Glutamatergic neuron (in vitro differentiated cells): ENCODE measurements at regions not wholly inside any gene's neighbourhood (a gene's known extent, or its start where the extent isn't known, plus 50 kb on each side); places are given as distances from the start of the nearest gene placed in this dataset.

Experiments used
- DNase-seq: peaks from one replicate; pipeline ENCODE4 v3.0.0; 2022
- H3K27ac Mint-ChIP-seq: one replicate; pipeline ENCODE4 v1.8.0; 2020; ENCODE audit warnings: mild to moderate bottlenecking, mixed read lengths, inconsistent platforms; ENCODE audit not compliant: unreplicated experiment
- H3K27me3 Mint-ChIP-seq: one replicate; pipeline ENCODE4 v1.8.0; 2020; ENCODE audit warnings: mild to moderate bottlenecking, moderate library complexity, mixed read lengths, inconsistent platforms; ENCODE audit not compliant: unreplicated experiment
- H3K36me3 Mint-ChIP-seq: one replicate; pipeline ENCODE4 v1.8.0; 2020; ENCODE audit warnings: mild to moderate bottlenecking, mixed read lengths, inconsistent platforms; ENCODE audit not compliant: unreplicated experiment
- H3K4me1 Mint-ChIP-seq: one replicate; pipeline ENCODE4 v1.8.0; 2020; ENCODE audit warnings: mild to moderate bottlenecking, low read depth, mixed read lengths, inconsistent platforms; ENCODE audit not compliant: unreplicated experiment
- H3K4me3 Mint-ChIP-seq: one replicate; pipeline ENCODE4 v1.8.0; 2020; ENCODE audit warnings: mild to moderate bottlenecking, mixed read lengths, inconsistent platforms; ENCODE audit not compliant: unreplicated experiment
- H3K9me3 Mint-ChIP-seq: one replicate; pipeline ENCODE4 v1.8.0; 2020; ENCODE audit warnings: mild to moderate bottlenecking, moderate library complexity, mixed read lengths, inconsistent platforms; ENCODE audit not compliant: unreplicated experiment
- CTCF ChIP-seq: fragments of 200-600 bp; sonication (generic); IDR thresholded peaks from one replicate; pipeline ENCODE4 v1.5.0; 2021; ENCODE audit not compliant: partially characterized antibody, unreplicated experiment

GRCh38 chr3:6112546-6112945 is 748.4 kb upstream of the GRM7 start:
- Mint-ChIP-seq H3K4me1 (no peaks in the 10 kb centered on the region), H3K9me3 (peaks cover 1% of the 10 kb centered on the region), H3K27me3 (no peaks in the 10 kb centered on the region), H3K36me3 (no peaks in the 10 kb centered on the region), H3K27ac (no peak overlapping the region), H3K4me3 (no peak overlapping the region)
- no peak for DNase-seq
- TF ChIP-seq CTCF = no peak

GRCh38 chr3:6113338-6113737 is 747.6 kb upstream of the GRM7 start:
- peaks cover 1% of the 10 kb centered on the region for H3K9me3 Mint-ChIP-seq
- H3K36me3 Mint-ChIP-seq = no peaks in the 10 kb centered on the region
- no peak for TF ChIP-seq CTCF
- H3K4me1 Mint-ChIP-seq = no peaks in the 10 kb centered on the region
- no peaks in the 10 kb centered on the region for H3K27me3 Mint-ChIP-seq
- no peak overlapping the region for H3K27ac Mint-ChIP-seq
- no peak for DNase-seq
- H3K4me3 Mint-ChIP-seq = no peak overlapping the region

GRCh38 chr3:6119367-6119766 is 741.5 kb upstream of the GRM7 start:
- Mint-ChIP-seq H3K36me3 (no peaks in the 10 kb centered on the region), H3K4me3 (no peak overlapping the region), H3K27me3 (no peaks in the 10 kb centered on the region), H3K4me1 (no peaks in the 10 kb centered on the region), H3K27ac (no peak overlapping the region), H3K9me3 (no peaks in the 10 kb centered on the region)
- no peak for DNase-seq
- TF ChIP-seq CTCF = no peak

- no peak for TF ChIP-seq CTCF
- H3K4me1 Mint-ChIP-seq = peaks cover 3% of the 10 kb centered on the region
- no peaks in the 10 kb centered on the region for H3K27me3 Mint-ChIP-seq
- H3K27ac Mint-ChIP-seq = no peak overlapping the region
- no peak overlapping the region for H3K4me3 Mint-ChIP-seq
- no peak for DNase-seq
- H3K36me3 Mint-ChIP-seq = no peaks in the 10 kb centered on the region
- no peaks in the 10 kb centered on the region for H3K9me3 Mint-ChIP-seq
These were observed 740.1 kb upstream of the GRM7 start for GRCh38 chr3:6120786-6121185.

- Mint-ChIP-seq H3K36me3 (no peaks in the 10 kb centered on the region), H3K9me3 (peaks cover 1% of the 10 kb centered on the region), H3K27ac (no peak overlapping the region), H3K4me3 (no peak overlapping the region), H3K27me3 (no peaks in the 10 kb centered on the region), H3K4me1 (peaks cover 9% of the 10 kb centered on the region)
- no peak for TF ChIP-seq CTCF
- no peak for DNase-seq
These were observed 736.0 kb upstream of the GRM7 start for GRCh38 chr3:6124875-6125274.
